ENCODE measurements at regions not wholly inside any gene's neighbourhood (a gene's known extent, or its start where the extent isn't known, plus 50 kb on each side); places are given as distances from the start of the nearest gene placed in this dataset.

GRCh38 chr9:16070455-16071145 is 517.8 kb downstream of the CCDC171 start:
- H3K4me3 Mint-ChIP-seq (ENCODE audit: low read depth): no peak overlapping the region
- H3K4me1 Mint-ChIP-seq (ENCODE audit: low read depth): no peaks in the 10 kb centered on the region
- H3K9me3 Mint-ChIP-seq (ENCODE audit: low read depth): no peaks in the 10 kb centered on the region

GRCh38 chr9:16071400-16071799 is 518.6 kb downstream of the CCDC171 start:
- Mint-ChIP-seq H3K27me3 (no peaks in the 10 kb centered on the region), H3K4me1 (ENCODE audit: low read depth) (no peaks in the 10 kb centered on the region), H3K4me3 (ENCODE audit: low read depth) (no peak overlapping the region), H3K9me3 (ENCODE audit: low read depth) (no peaks in the 10 kb centered on the region), H3K36me3 (ENCODE audit: insufficient read depth) (no peaks in the 10 kb centered on the region), H3K27ac (no peak overlapping the region)
- no peak for TF ChIP-seq CTCF (IDR thresholded peaks at IDR 0.05; ENCODE audit: unreplicated experiment)
- no peak for DNase-seq (ENCODE audit: low spot score, unreplicated experiment)

More at GRCh38 chr9:16070455-16071145, 517.8 kb downstream of the CCDC171 start:
- no peaks in the 10 kb centered on the region for H3K36me3 Mint-ChIP-seq (ENCODE audit: insufficient read depth)
- H3K27me3 Mint-ChIP-seq: no peaks in the 10 kb centered on the region
- no peak for TF ChIP-seq CTCF (IDR thresholded peaks at IDR 0.05; ENCODE audit: unreplicated experiment)
- H3K27ac Mint-ChIP-seq: no peak overlapping the region
- no peak for DNase-seq (ENCODE audit: low spot score, unreplicated experiment)

- H3K36me3 Mint-ChIP-seq (ENCODE audit: insufficient read depth): no peaks in the 10 kb centered on the region
- no peaks in the 10 kb centered on the region for H3K9me3 Mint-ChIP-seq (ENCODE audit: low read depth)
- no peaks in the 10 kb centered on the region for H3K4me1 Mint-ChIP-seq (ENCODE audit: low read depth)
- no peak overlapping the region for H3K4me3 Mint-ChIP-seq (ENCODE audit: low read depth)
- no peaks in the 10 kb centered on the region for H3K27me3 Mint-ChIP-seq
- no peak for DNase-seq (ENCODE audit: low spot score, unreplicated experiment)
- TF ChIP-seq CTCF (IDR thresholded peaks at IDR 0.05; ENCODE audit: unreplicated experiment): no peak
- H3K27ac Mint-ChIP-seq: no peak overlapping the region
Observed at GRCh38 chr9:16074963-16075362, 522.1 kb downstream of the CCDC171 start.

- no peak for TF ChIP-seq CTCF (IDR thresholded peaks at IDR 0.05; ENCODE audit: unreplicated experiment)
- Mint-ChIP-seq H3K27me3 (no peaks in the 10 kb centered on the region), H3K27ac (no peak overlapping the region), H3K4me3 (ENCODE audit: low read depth) (no peak overlapping the region), H3K4me1 (ENCODE audit: low read depth) (no peaks in the 10 kb centered on the region), H3K9me3 (ENCODE audit: low read depth) (no peaks in the 10 kb centered on the region), H3K36me3 (ENCODE audit: insufficient read depth) (no peaks in the 10 kb centered on the region)
- DNase-seq (ENCODE audit: low spot score, unreplicated experiment): no peak
Observed at GRCh38 chr9:16075696-16076095, 522.9 kb downstream of the CCDC171 start.

- Mint-ChIP-seq H3K27me3 (no peaks in the 10 kb centered on the region), H3K36me3 (ENCODE audit: insufficient read depth) (no peaks in the 10 kb centered on the region), H3K27ac (no peak overlapping the region), H3K9me3 (ENCODE audit: low read depth) (no peaks in the 10 kb centered on the region), H3K4me3 (ENCODE audit: low read depth) (no peak overlapping the region), H3K4me1 (ENCODE audit: low read depth) (no peaks in the 10 kb centered on the region)
- no peak for DNase-seq (ENCODE audit: low spot score, unreplicated experiment)
- no peak for TF ChIP-seq CTCF (IDR thresholded peaks at IDR 0.05; ENCODE audit: unreplicated experiment)
Observed at GRCh38 chr9:16076511-16076910, 523.7 kb downstream of the CCDC171 start.
